Smooth muscle cell of the brain vasculature (primary cell): ENCODE measurements at regions not wholly inside any gene's neighbourhood (a gene's known extent, or its start where the extent isn't known, plus 50 kb on each side); places are given as distances from the start of the nearest gene placed in this dataset.

Experiments used
- DNase-seq: peaks from one replicate; pipeline ENCODE4 v3.0.0-alpha.2; 2012; ENCODE audit warnings: low read depth, low spot score

GRCh38 chr17:5635949-5636348 is 51.6 kb upstream of the NLRP1 start:
- DNase-seq, result no peak

GRCh38 chr17:5638596-5638995 is 54.3 kb upstream of the NLRP1 start:
- DNase-seq, result no peak

- no peak for DNase-seq
Measured at GRCh38 chr17:5640726-5641125, 56.4 kb upstream of the NLRP1 start.

- no peak for DNase-seq
Measured at GRCh38 chr17:5642752-5643151, 58.4 kb upstream of the NLRP1 start.

- DNase-seq, result no peak
Measured at GRCh38 chr17:5644065-5644464, 59.8 kb upstream of the NLRP1 start.

GRCh38 chr17:5651348-5651747 is 67.0 kb upstream of the NLRP1 start:
- no peak for DNase-seq

GRCh38 chr17:5661491-5662125 is 77.3 kb upstream of the NLRP1 start:
- DNase-seq, result no peak

GRCh38 chr17:5662409-5663085 is 78.2 kb upstream of the NLRP1 start:
- no peak for DNase-seq

- no peak for DNase-seq
Measured at GRCh38 chr17:5665164-5665563, 80.9 kb upstream of the NLRP1 start.

- DNase-seq, result no peak
Measured at GRCh38 chr17:5667871-5668270, 83.6 kb upstream of the NLRP1 start.

- no peak for DNase-seq
Measured at GRCh38 chr17:5668557-5669138, 84.3 kb upstream of the NLRP1 start.

- no peak for DNase-seq
Measured at GRCh38 chr17:5669191-5669590, 84.9 kb upstream of the NLRP1 start.

GRCh38 chr17:5672141-5672540 is 87.8 kb upstream of the NLRP1 start:
- DNase-seq, result no peak

- DNase-seq, result no peak
Measured at GRCh38 chr17:5672815-5673430, 88.6 kb upstream of the NLRP1 start.

GRCh38 chr17:5675625-5676421 is 91.5 kb upstream of the NLRP1 start:
- DNase-seq, result no peak

- DNase-seq, result no peak
Measured at GRCh38 chr17:5677620-5678019, 93.3 kb upstream of the NLRP1 start.

GRCh38 chr17:5678171-5678570 is 93.9 kb upstream of the NLRP1 start:
- no peak for DNase-seq

- no peak for DNase-seq
Measured at GRCh38 chr17:5680766-5681165, 96.5 kb upstream of the NLRP1 start.

- no peak for DNase-seq
Measured at GRCh38 chr17:5683241-5683640, 98.9 kb upstream of the NLRP1 start.

GRCh38 chr17:5686074-5686635 is 101.8 kb upstream of the NLRP1 start:
- no peak for DNase-seq

GRCh38 chr17:5687646-5688045 is 103.3 kb upstream of the NLRP1 start:
- DNase-seq, result no peak

- DNase-seq, result no peak
Measured at GRCh38 chr17:5693821-5694220, 109.5 kb upstream of the NLRP1 start.
